Uterus (tissue), 2 donors: ENCODE measurements at regions not wholly inside any gene's neighbourhood (a gene's known extent, or its start where the extent isn't known, plus 50 kb on each side); places are given as distances from the start of the nearest gene placed in this dataset.

Experiments
- CTCF ChIP-seq, 4 experiments: fragments of 200-600 bp in 2 of 4; fragments of 450-650 bp in 2 of 4; sonication (generic) in 2 of 4; IDR thresholded peaks; one replicate each; pipeline ENCODE4 v1.5.1; 2016 to 2019; ENCODE audit warnings: antibody characterized with exemption in 4 of 4, mild to moderate bottlenecking in 2 of 4, moderate library complexity in 1 of 4
- POLR2A ChIP-seq, 2 donors: fragments of 450-650 bp; IDR thresholded peaks; one replicate each; pipeline ENCODE4 v1.6.1; 2016; ENCODE audit warnings: antibody characterized with exemption in 2 of 2, mild to moderate bottlenecking in 1 of 2, moderate library complexity in 1 of 2

- TF ChIP-seq CTCF (IDR thresholded peaks at IDR 0.05) = no peak
- TF ChIP-seq POLR2A (IDR thresholded peaks at IDR 0.05) = no peak
Measured at GRCh38 chr13:111005808-111006505, 91.1 kb upstream of the ANKRD10 start.
